GM06990 (cell line): ENCODE measurements at regions not wholly inside any gene's neighbourhood (a gene's known extent, or its start where the extent isn't known, plus 50 kb on each side); places are given as distances from the start of the nearest gene placed in this dataset.

Experiments used
- DNase-seq: peaks from one replicate; pipeline ENCODE4 v3.0.0-alpha.2; 2011; ENCODE audit not compliant: insufficient read length; ENCODE audit errors: extremely low read depth
- H3K27me3 ChIP-seq: replicated peaks from 2 replicates; pipeline ENCODE4 v1.6.0; 2011; ENCODE audit warnings: low read length; ENCODE audit not compliant: control insufficient read depth, insufficient read depth
- H3K36me3 ChIP-seq: 2 replicates; pipeline ENCODE4 v1.5.1; 2011; ENCODE audit warnings: low read length; ENCODE audit not compliant: control insufficient read depth, insufficient read depth
- H3K4me3 ChIP-seq: replicated peaks from 2 replicates; pipeline ENCODE4 v1.5.1; 2011; ENCODE audit warnings: low read depth, mild to moderate bottlenecking, control low read depth, low read length
- TF ChIP-seq, protein P1 (sequence below): IDR thresholded peaks from 2 replicates; pipeline ENCODE4 v1.5.1; 2011; ENCODE audit warnings: low read length, control low read depth, mild to moderate bottlenecking, inconsistent platforms; ENCODE audit not compliant: insufficient read depth, poor library complexity, severe bottlenecking

DNA sequence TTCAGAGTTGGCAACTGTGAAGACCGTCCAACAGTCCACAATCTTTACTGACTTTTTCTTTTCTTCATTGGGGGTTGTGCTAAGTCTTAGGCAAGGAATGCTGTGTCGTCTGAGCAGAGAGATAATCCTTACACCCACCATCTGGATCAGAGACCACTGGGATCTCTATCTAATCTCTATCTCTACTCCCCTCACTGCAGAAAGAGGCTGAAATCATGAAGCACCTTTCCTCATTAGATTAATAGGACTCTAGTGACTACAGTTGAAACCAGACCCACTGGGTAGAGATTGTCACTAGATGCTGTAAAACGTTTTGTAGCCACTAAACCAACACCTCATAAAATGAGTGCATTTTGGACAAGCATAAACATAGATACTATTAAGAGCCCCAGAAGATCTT, 387.4 kb upstream of the CELF2 start:
- no peak for DNase-seq
- no peaks in the 10 kb centered on the region for H3K36me3 ChIP-seq
- H3K27me3 ChIP-seq = no peaks in the 10 kb centered on the region; the same call in 1 of the 2 replicates
- TF ChIP-seq, protein P1, sequence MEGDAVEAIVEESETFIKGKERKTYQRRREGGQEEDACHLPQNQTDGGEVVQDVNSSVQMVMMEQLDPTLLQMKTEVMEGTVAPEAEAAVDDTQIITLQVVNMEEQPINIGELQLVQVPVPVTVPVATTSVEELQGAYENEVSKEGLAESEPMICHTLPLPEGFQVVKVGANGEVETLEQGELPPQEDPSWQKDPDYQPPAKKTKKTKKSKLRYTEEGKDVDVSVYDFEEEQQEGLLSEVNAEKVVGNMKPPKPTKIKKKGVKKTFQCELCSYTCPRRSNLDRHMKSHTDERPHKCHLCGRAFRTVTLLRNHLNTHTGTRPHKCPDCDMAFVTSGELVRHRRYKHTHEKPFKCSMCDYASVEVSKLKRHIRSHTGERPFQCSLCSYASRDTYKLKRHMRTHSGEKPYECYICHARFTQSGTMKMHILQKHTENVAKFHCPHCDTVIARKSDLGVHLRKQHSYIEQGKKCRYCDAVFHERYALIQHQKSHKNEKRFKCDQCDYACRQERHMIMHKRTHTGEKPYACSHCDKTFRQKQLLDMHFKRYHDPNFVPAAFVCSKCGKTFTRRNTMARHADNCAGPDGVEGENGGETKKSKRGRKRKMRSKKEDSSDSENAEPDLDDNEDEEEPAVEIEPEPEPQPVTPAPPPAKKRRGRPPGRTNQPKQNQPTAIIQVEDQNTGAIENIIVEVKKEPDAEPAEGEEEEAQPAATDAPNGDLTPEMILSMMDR = no peak
- H3K4me3 ChIP-seq = no peak overlapping the region

DNA sequence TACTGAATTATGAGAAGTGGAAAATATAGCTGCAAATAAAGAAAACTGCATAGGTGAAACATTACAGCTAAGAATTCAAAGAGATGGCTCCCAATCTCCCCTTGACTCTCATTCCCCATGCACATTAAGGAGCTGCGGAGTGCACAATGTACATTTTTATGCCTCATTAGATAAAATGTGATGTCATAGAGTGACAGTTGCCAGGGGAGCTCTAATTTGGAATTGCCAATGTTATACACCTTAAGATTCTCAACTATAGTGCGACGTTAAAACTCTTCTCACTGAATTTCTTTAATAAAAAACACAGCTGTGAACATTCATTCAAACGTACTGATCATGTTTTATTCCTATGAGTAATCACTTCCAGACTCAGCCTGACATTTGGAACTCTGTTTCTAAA, 386.9 kb upstream of the CELF2 start:
- Histone ChIP-seq H3K36me3 (no peaks in the 10 kb centered on the region), H3K4me3 (no peak overlapping the region), H3K27me3 (no peaks in the 10 kb centered on the region; the same call in 1 of the 2 replicates)
- TF ChIP-seq, protein P1 = no peak
- DNase-seq = no peak

DNA sequence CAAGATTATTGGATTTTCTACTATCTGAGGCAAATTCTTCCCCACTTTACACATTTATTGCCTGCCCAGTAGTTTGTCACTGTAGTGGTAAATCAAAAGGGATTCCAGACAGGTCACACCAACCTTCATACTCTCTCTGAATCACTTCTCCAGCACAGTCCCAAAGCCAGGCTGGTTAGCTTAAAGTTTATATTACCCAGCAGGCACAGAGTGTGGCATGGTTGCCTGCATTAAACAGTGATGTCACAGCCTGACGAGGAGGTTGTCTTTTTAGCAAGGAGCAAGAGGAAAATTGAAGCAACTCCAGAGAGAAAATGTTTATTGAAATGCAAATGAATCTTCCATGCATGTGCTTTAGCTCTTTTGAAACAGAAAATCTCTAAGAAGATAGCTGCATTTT, 375.5 kb upstream of the CELF2 start:
- TF ChIP-seq, protein P1 = no peak
- H3K27me3 ChIP-seq = no peaks in the 10 kb centered on the region; the same call in 1 of the 2 replicates
- no peaks in the 10 kb centered on the region for H3K36me3 ChIP-seq
- DNase-seq = no peak
- no peak overlapping the region for H3K4me3 ChIP-seq

DNA sequence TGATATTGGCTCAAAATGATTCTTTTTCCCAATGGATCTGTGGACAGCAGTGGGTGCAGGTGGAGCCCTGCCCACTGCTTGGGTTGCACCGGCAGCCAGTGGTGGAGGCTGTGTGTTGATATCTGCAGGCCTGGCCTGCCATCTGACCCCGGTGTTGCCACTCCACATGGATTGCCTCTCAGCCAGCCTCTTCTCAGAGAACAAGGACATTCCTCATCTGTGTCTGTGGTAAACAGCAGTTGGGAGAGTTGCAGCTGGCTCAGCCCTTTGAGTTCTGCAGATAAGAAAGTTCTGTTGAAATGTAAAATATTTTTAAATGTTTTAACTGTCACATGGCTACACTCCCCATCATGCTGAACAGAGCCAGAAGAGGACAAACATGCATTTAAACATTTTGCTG, 374.9 kb upstream of the CELF2 start:
- TF ChIP-seq, protein P1 = no peak
- Histone ChIP-seq H3K4me3 (no peak overlapping the region), H3K27me3 (no peaks in the 10 kb centered on the region; the same call in 1 of the 2 replicates), H3K36me3 (no peaks in the 10 kb centered on the region)
- DNase-seq = no peak

DNA sequence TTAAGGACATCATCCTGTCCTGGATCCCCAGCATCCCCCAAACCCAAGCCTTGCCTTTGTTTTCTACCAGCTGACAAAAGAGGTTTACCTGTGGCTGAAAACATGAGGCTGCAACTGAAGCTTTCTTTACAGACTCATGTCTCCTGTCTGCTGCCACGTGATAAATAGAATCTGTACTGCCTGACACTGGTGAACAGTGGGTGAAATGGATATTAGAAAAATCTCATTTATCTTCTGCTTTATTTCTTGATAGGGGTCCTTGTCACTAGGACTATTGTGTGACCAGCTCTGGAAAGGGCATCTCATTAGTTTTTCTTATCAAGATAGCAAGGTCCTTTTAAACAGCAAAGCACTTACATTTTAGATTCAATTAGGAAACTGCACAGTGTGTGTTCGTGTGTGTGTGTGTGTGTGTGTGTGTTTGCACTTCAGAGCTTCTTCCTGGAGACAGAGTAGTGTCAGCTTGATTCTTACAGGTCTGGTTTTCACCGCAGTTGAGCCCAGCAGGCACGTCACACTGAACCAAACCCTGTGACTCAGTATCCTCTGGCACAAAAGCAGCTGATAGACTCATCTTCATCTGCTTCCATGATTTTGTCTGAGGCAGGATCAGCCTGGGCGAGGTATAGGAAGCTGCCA, 373.5 kb upstream of the CELF2 start:
- Histone ChIP-seq H3K27me3 (no peaks in the 10 kb centered on the region; the same call in 1 of the 2 replicates), H3K36me3 (no peaks in the 10 kb centered on the region), H3K4me3 (no peak overlapping the region)
- TF ChIP-seq, protein P1 = no peak
- no peak for DNase-seq
